Suppressor macrophage (primary cell): ENCODE measurements at regions not wholly inside any gene's neighbourhood (a gene's known extent, or its start where the extent isn't known, plus 50 kb on each side); places are given as distances from the start of the nearest gene placed in this dataset.
"Not testable (repeated sequence)": the region's sequence is repeated elsewhere in the genome, so short reads cannot be mapped to it uniquely, and the experiment has no call there.

Source experiments
- DNase-seq, 4 experiments: peaks; one replicate each; pipeline ENCODE4 v3.0.0-alpha.2; 2020 to 2022

- DNase-seq = no peak
These were observed 207.6 kb downstream of the NPIPB11 start for GRCh38 chr16:29198731-29199521.

- DNase-seq = no peak
These were observed 208.3 kb downstream of the NPIPB11 start for GRCh38 chr16:29198231-29198630.

GRCh38 chr16:29197494-29198100 lies 208.9 kb downstream of the NPIPB11 start:
- DNase-seq = not testable (repeated sequence)

- not testable (repeated sequence) for DNase-seq
These were observed 209.8 kb downstream of the NPIPB11 start for GRCh38 chr16:29196746-29197145.

- DNase-seq = not testable (repeated sequence)
These were observed 210.4 kb downstream of the LAT start for GRCh38 chr16:29195116-29195872.

- DNase-seq = not testable (repeated sequence)
These were observed 209.5 kb downstream of the LAT start for GRCh38 chr16:29194185-29194844.

- DNase-seq = not testable (repeated sequence)
These were observed 208.8 kb downstream of the LAT start for GRCh38 chr16:29193634-29194033.

- DNase-seq = not testable (repeated sequence)
These were observed 208.4 kb downstream of the LAT start for GRCh38 chr16:29193248-29193574.

DNA sequence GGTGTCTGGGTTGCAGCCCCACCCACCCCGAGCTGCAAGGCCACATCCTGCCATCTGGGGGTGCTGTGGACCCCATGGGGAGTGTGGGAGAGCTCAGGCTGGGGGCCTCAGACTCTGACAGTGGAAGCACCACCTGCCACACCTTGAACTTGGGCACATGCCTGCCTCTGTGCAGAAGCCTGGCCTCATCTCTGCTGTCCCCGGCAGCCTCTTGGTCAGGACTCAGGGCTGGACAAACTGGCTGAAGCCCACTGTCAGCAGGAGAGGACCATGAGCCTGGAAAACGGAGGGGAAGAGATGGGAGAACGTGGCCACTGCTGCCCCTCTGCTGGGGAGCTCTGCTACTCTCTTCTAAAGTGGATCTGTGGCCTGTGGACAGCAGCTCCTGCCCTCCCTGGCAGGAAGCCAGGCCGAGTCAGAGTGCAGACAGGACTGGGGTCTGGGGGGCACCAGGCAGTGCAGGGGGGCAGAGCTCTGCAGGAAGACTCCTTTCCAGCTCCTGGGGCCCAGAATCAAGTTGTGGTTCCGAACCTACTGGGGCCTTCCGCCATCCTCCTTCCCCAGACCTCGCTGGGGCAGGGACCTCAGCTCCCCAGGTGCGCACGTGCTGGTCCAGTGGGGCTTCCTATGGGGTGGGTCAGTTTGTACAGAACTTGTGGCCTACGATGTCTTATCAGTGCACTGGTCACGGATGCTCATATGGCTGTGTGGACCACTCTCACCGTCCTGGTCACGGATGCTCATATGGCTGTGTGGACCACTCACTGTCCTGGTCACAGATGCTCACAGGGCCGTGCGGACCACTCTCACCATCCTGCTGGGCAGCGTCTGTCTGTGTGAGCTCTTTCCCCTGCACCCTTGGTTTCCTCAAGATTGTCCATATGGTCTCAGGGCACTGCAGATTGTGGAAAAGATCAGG lies 207.7 kb downstream of the LAT start:
- DNase-seq = no peak

DNA sequence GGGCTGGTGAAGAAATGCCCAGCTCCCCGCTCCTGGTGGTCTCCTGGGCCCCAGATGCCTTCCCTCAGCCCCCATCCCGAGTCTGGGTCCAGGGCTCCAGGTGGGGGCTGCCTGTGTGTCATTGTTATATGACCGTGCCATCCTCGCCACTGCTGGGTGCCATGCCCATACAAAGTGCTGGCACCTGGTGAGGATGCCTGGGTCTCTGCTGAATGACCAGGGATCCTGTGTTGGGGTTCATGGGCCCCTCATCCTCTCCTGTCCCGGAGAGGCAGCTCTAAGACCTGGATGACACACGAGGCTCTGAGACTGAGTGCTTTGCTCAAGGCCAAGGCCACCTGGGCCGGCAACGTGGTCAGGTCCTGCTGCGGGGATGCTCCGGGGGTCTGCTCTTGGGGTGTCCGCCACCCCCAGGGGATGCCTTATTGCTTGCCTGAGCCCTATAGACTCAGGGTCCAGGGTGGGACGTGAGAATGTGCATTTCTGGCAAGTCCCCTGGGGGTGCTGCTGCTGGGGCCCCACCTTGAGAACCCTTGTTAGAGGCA lies 206.9 kb downstream of the LAT start:
- DNase-seq = not testable (repeated sequence)

DNA sequence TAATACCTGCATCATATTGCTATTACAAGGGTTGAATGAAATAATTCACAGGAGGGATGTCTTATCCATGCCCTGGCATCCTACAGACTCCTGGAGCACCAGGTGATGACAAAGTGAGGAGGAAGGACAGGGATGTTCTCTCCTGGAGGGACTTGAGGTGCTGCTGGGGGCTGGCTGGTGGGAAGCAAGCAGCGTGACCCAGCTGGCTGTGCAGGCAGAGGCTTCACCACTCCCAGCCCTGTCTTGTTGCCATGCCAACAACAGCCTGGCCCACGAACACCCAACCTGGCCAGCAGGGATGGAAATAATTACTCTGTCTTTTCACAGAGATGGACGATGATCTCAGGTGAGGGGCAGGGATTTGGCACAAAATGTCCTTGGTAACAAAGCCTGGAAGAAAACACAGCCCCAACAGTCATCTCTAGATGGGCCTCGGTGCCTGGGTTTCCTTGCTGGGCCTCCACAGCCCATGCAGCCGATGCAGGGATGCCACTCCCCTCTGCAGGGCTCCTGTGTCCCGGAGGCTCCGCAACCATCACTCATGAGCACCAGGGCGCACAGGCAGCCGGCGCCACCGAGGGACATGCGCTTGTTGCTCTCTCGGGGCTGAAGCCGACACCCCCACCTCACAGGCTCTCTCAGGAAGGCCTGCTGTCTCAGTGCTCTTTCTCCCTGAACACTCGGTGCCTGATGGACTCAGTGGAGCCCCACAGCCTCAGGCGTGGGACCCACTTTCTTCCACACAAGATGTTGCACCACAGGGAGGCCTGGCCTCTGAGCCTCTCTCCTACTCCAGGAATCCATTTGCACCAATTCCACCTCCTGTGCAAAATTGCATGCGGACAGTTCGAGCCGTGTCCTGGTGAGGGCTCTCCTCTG lies 205.9 kb downstream of the LAT start:
- not testable (repeated sequence) for DNase-seq

DNA sequence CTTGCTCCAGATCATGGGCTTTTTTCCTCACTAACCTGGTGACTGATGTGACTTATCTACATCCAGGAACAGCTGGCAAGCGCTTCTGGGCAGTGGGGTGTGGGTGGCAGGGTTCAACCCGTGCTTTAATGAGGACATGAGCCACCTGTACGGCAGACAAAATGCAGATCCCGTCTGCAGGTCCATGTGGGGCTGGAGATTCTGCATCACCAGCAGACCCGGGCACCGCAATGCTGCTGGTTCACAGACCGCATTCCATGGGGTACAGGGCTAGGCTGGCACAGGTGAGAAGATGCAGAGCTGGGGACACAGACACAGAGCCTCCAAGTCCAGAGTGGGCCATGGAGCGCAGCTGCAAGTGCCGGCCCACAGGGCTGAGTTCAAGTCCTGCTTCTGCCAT lies 204.0 kb downstream of the LAT start:
- not testable (repeated sequence) for DNase-seq

- not testable (repeated sequence) for DNase-seq
These were observed 201.7 kb downstream of the LAT start for GRCh38 chr16:29186306-29187220.

DNA sequence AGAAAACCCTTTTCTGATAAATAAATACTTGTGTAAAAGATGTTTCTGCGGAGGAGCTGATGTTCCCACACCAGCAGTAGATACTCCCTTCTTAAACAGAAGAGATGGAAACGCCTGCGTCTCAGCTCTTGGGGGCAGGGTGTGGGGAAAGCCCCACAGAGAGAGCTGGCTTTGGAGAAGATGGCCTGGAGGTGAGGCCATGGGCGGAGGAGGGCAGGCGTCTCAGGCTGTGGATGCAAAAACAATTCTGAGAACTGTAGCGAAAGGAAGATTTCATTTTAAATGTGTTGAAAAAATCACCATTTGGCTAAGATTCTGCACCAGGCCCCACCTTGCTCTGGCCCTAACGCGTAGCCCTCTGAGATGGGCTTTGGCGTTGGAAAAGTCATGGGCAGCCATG lies 201.0 kb downstream of the LAT start:
- DNase-seq = not testable (repeated sequence)

DNA sequence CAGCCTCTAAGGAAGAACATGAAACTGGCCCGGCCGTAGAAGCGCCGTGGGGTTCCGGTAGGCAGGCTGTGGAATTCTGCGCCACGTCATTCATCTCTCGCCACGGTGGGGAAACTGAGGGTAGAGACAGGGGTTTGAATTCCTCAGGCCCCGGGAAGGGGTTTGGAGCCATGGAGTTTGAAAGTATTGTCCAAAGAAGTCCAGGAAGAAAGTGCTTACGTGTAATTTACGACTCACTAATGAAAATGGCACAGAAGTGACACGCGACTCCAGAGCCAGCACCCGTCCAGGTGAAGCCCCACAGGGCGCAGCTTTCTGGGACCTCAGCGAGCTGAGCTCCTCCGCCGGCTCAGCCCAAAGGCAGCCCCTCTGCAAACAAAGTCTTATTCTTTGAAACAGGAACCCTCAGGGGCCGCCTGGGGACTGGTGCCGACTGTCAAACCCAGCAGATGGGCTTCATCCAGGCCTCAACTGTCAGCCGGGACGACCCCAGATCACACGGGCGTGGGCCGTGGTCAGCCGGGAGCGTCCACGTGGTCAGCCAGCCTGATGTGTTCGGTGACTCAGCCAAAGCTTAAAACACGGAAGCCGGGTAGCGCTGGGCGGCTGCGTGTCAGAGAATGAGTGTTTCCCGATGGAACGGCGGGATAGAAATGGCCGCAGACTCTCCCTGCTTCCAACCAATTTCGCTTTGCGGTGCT lies 200.0 kb downstream of the LAT start:
- DNase-seq = peak; percentile 71 to 80 (median 78)

- not testable (repeated sequence) for DNase-seq
These were observed 198.4 kb downstream of the LAT start for GRCh38 chr16:29182940-29183868.

- no peak for DNase-seq
These were observed 197.6 kb downstream of the LAT start for GRCh38 chr16:29182501-29182900.
